ENCODE measurements at regions not wholly inside any gene's neighbourhood (a gene's known extent, or its start where the extent isn't known, plus 50 kb on each side); places are given as distances from the start of the nearest gene placed in this dataset.
"Not testable (repeated sequence)": the region's sequence is repeated elsewhere in the genome, so short reads cannot be mapped to it uniquely, and the experiment has no call there.

- H3K27me3 ChIP-seq (ENCODE audit: control insufficient read depth, insufficient read depth, low read length) = no peaks in the 10 kb centered on the region
- H3K36me3 ChIP-seq (ENCODE audit: control insufficient read depth, insufficient read depth, low read length) = no peaks in the 10 kb centered on the region
- no peak overlapping the region for H3K27ac ChIP-seq (ENCODE audit: low read depth, low read length)
- no peak overlapping the region for H3K9ac ChIP-seq (ENCODE audit: low read depth, low read length)
- no peaks in the 10 kb centered on the region for H3K4me1 ChIP-seq (ENCODE audit: control insufficient read depth, insufficient read depth, low read length)
- H3K9me3 ChIP-seq (ENCODE audit: control insufficient read depth, insufficient read depth, low read length) = no peaks in the 10 kb centered on the region
- no peak overlapping the region for H3K4me3 ChIP-seq (ENCODE audit: low read depth, low read length)
These were observed 196.9 kb downstream of the ZIC5 start for GRCh38 chr13:99774644-99775043.

GRCh38 chr13:99768986-99769385 lies 202.6 kb downstream of the ZIC5 start:
- Histone ChIP-seq H3K4me3 (ENCODE audit: low read depth, low read length) (no peak overlapping the region), H3K27ac (ENCODE audit: low read depth, low read length) (no peak overlapping the region), H3K36me3 (ENCODE audit: control insufficient read depth, insufficient read depth, low read length) (no peaks in the 10 kb centered on the region), H3K9ac (ENCODE audit: low read depth, low read length) (no peak overlapping the region), H3K27me3 (ENCODE audit: control insufficient read depth, insufficient read depth, low read length) (no peaks in the 10 kb centered on the region), H3K4me1 (ENCODE audit: control insufficient read depth, insufficient read depth, low read length) (peaks cover 22% of the 10 kb centered on the region), H3K9me3 (ENCODE audit: control insufficient read depth, insufficient read depth, low read length) (no peaks in the 10 kb centered on the region)

- Histone ChIP-seq H3K9ac (ENCODE audit: low read depth, low read length) (no peak overlapping the region), H3K27ac (ENCODE audit: low read depth, low read length) (peak overlapping the region; percentile 16), H3K36me3 (ENCODE audit: control insufficient read depth, insufficient read depth, low read length) (no peaks in the 10 kb centered on the region), H3K27me3 (ENCODE audit: control insufficient read depth, insufficient read depth, low read length) (no peaks in the 10 kb centered on the region), H3K4me1 (ENCODE audit: control insufficient read depth, insufficient read depth, low read length) (peaks cover 22% of the 10 kb centered on the region), H3K4me3 (ENCODE audit: low read depth, low read length) (no peak overlapping the region), H3K9me3 (ENCODE audit: control insufficient read depth, insufficient read depth, low read length) (no peaks in the 10 kb centered on the region)
These were observed 204.9 kb downstream of the ZIC5 start for GRCh38 chr13:99766641-99767045.

GRCh38 chr13:99765869-99766268 lies 205.7 kb downstream of the ZIC5 start:
- no peak overlapping the region for H3K27ac ChIP-seq (ENCODE audit: low read depth, low read length)
- H3K4me1 ChIP-seq (ENCODE audit: control insufficient read depth, insufficient read depth, low read length) = peaks cover 22% of the 10 kb centered on the region
- H3K4me3 ChIP-seq (ENCODE audit: low read depth, low read length) = no peak overlapping the region
- H3K36me3 ChIP-seq (ENCODE audit: control insufficient read depth, insufficient read depth, low read length) = no peaks in the 10 kb centered on the region
- no peak overlapping the region for H3K9ac ChIP-seq (ENCODE audit: low read depth, low read length)
- H3K27me3 ChIP-seq (ENCODE audit: control insufficient read depth, insufficient read depth, low read length) = no peaks in the 10 kb centered on the region
- peaks cover under 1% of the 10 kb centered on the region; the same call in 1 of the 2 replicates for H3K9me3 ChIP-seq (ENCODE audit: control insufficient read depth, insufficient read depth, low read length)

- Histone ChIP-seq H3K27me3 (ENCODE audit: control insufficient read depth, insufficient read depth, low read length) (no peaks in the 10 kb centered on the region), H3K4me1 (ENCODE audit: control insufficient read depth, insufficient read depth, low read length) (no peaks in the 10 kb centered on the region), H3K4me3 (ENCODE audit: low read depth, low read length) (no peak overlapping the region), H3K9me3 (ENCODE audit: control insufficient read depth, insufficient read depth, low read length) (peaks cover 14% of the 10 kb centered on the region; the same call in 1 of the 2 replicates), H3K36me3 (ENCODE audit: control insufficient read depth, insufficient read depth, low read length) (no peaks in the 10 kb centered on the region), H3K27ac (ENCODE audit: low read depth, low read length) (no peak overlapping the region), H3K9ac (ENCODE audit: low read depth, low read length) (no peak overlapping the region)
These were observed 211.1 kb downstream of the ZIC5 start for GRCh38 chr13:99760456-99760855.

DNA sequence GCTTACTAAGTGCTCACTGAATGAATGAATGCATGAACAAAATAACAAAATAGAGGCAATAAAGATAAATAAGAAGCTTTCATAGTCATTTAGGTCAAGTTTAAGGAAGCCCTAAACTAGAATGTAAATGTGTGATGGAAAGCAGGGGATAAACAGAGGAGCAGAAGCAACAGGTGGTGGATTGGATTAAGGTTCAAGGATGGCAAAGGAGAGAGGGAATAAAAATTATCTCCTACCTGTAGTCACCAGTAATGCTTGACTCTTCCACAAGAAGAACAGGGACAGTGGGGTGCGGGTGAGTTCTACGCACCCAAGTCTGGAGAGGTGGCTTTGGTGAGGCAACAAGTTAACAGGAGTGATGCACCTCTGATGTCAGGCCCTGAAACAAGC lies 212.4 kb downstream of the ZIC5 start:
- H3K4me1 ChIP-seq (ENCODE audit: control insufficient read depth, insufficient read depth, low read length) = no peaks in the 10 kb centered on the region
- no peaks in the 10 kb centered on the region for H3K27me3 ChIP-seq (ENCODE audit: control insufficient read depth, insufficient read depth, low read length)
- H3K4me3 ChIP-seq (ENCODE audit: low read depth, low read length) = no peak overlapping the region
- H3K9ac ChIP-seq (ENCODE audit: low read depth, low read length) = no peak overlapping the region
- H3K9me3 ChIP-seq (ENCODE audit: control insufficient read depth, insufficient read depth, low read length) = peaks cover 14% of the 10 kb centered on the region; the same call in 1 of the 2 replicates
- H3K36me3 ChIP-seq (ENCODE audit: control insufficient read depth, insufficient read depth, low read length) = no peaks in the 10 kb centered on the region
- H3K27ac ChIP-seq (ENCODE audit: low read depth, low read length) = no peak overlapping the region

GRCh38 chr13:99758460-99759162 lies 213.0 kb downstream of the ZIC5 start:
- Histone ChIP-seq H3K9ac (ENCODE audit: low read depth, low read length) (no peak overlapping the region), H3K4me3 (ENCODE audit: low read depth, low read length) (no peak overlapping the region), H3K36me3 (ENCODE audit: control insufficient read depth, insufficient read depth, low read length) (no peaks in the 10 kb centered on the region), H3K9me3 (ENCODE audit: control insufficient read depth, insufficient read depth, low read length) (peaks cover 14% of the 10 kb centered on the region; the same call in 1 of the 2 replicates), H3K27me3 (ENCODE audit: control insufficient read depth, insufficient read depth, low read length) (no peaks in the 10 kb centered on the region), H3K4me1 (ENCODE audit: control insufficient read depth, insufficient read depth, low read length) (no peaks in the 10 kb centered on the region), H3K27ac (ENCODE audit: low read depth, low read length) (no peak overlapping the region)

- Histone ChIP-seq H3K36me3 (ENCODE audit: control insufficient read depth, insufficient read depth, low read length) (no peaks in the 10 kb centered on the region), H3K9me3 (ENCODE audit: control insufficient read depth, insufficient read depth, low read length) (peaks cover 14% of the 10 kb centered on the region; the same call in 1 of the 2 replicates), H3K4me3 (ENCODE audit: low read depth, low read length) (no peak overlapping the region), H3K27me3 (ENCODE audit: control insufficient read depth, insufficient read depth, low read length) (no peaks in the 10 kb centered on the region), H3K27ac (ENCODE audit: low read depth, low read length) (no peak overlapping the region), H3K9ac (ENCODE audit: low read depth, low read length) (no peak overlapping the region), H3K4me1 (ENCODE audit: control insufficient read depth, insufficient read depth, low read length) (no peaks in the 10 kb centered on the region)
These were observed 213.7 kb downstream of the ZIC5 start for GRCh38 chr13:99757756-99758459.

GRCh38 chr13:99756281-99756680 lies 215.3 kb downstream of the ZIC5 start:
- Histone ChIP-seq H3K9ac (ENCODE audit: low read depth, low read length) (no peak overlapping the region), H3K4me3 (ENCODE audit: low read depth, low read length) (no peak overlapping the region), H3K36me3 (ENCODE audit: control insufficient read depth, insufficient read depth, low read length) (no peaks in the 10 kb centered on the region), H3K27ac (ENCODE audit: low read depth, low read length) (no peak overlapping the region), H3K9me3 (ENCODE audit: control insufficient read depth, insufficient read depth, low read length) (peaks cover 14% of the 10 kb centered on the region; the same call in 1 of the 2 replicates), H3K27me3 (ENCODE audit: control insufficient read depth, insufficient read depth, low read length) (no peaks in the 10 kb centered on the region), H3K4me1 (ENCODE audit: control insufficient read depth, insufficient read depth, low read length) (no peaks in the 10 kb centered on the region)

- H3K4me3 ChIP-seq (ENCODE audit: low read depth, low read length); H3K27me3 ChIP-seq (ENCODE audit: control insufficient read depth, insufficient read depth, low read length); H3K9ac ChIP-seq (ENCODE audit: low read depth, low read length); H3K9me3 ChIP-seq (ENCODE audit: control insufficient read depth, insufficient read depth, low read length); H3K4me1 ChIP-seq (ENCODE audit: control insufficient read depth, insufficient read depth, low read length); H3K27ac ChIP-seq (ENCODE audit: low read depth, low read length); H3K36me3 ChIP-seq (ENCODE audit: control insufficient read depth, insufficient read depth, low read length): not testable (repeated sequence)
These were observed 216.8 kb downstream of the ZIC5 start for GRCh38 chr13:99754750-99755149.

- Histone ChIP-seq H3K27ac (ENCODE audit: low read depth, low read length) (no peak overlapping the region), H3K9ac (ENCODE audit: low read depth, low read length) (no peak overlapping the region), H3K4me3 (ENCODE audit: low read depth, low read length) (no peak overlapping the region), H3K36me3 (ENCODE audit: control insufficient read depth, insufficient read depth, low read length) (no peaks in the 10 kb centered on the region), H3K4me1 (ENCODE audit: control insufficient read depth, insufficient read depth, low read length) (peaks cover 6% of the 10 kb centered on the region), H3K9me3 (ENCODE audit: control insufficient read depth, insufficient read depth, low read length) (no peaks in the 10 kb centered on the region), H3K27me3 (ENCODE audit: control insufficient read depth, insufficient read depth, low read length) (no peaks in the 10 kb centered on the region)
These were observed 219.2 kb downstream of the ZIC5 start for GRCh38 chr13:99752373-99752772.
